Smooth muscle cell (in vitro differentiated cells): ENCODE measurements at regions not wholly inside any gene's neighbourhood (a gene's known extent, or its start where the extent isn't known, plus 50 kb on each side); places are given as distances from the start of the nearest gene placed in this dataset.

Source experiments
- DNase-seq: peaks from one replicate; lab custom pipeline; 2025; ENCODE audit not compliant: unreplicated experiment; lab: John Stamatoyannopoulos, UW
- H2AFZ ChIP-seq: fragments of 200-600 bp; sonication (generic); 2 replicates; pipeline ENCODE4 v1.6.0; 2016; ENCODE audit warnings: antibody characterized with exemption, low read depth, mild to moderate bottlenecking
- H3F3A ChIP-seq: fragments of 200-600 bp; sonication (generic); 2 replicates; pipeline ENCODE4 v1.6.0; 2017; ENCODE audit warnings: antibody characterized with exemption, low read depth
- H3K27ac ChIP-seq: fragments of 200-600 bp; sonication (generic); 2 replicates; pipeline ENCODE4 v1.5.1; 2016; ENCODE audit warnings: low read depth, mild to moderate bottlenecking
- H3K27me3 ChIP-seq: fragments of 200-600 bp; sonication (generic); 2 replicates; pipeline ENCODE4 v1.6.1; 2016; ENCODE audit warnings: low read depth, mild to moderate bottlenecking
- H3K36me3 ChIP-seq: fragments of 200-600 bp; sonication (generic); 2 replicates; pipeline ENCODE4 v1.5.1; 2016; ENCODE audit warnings: low read depth
- H3K4me1 ChIP-seq: fragments of 200-600 bp; sonication (generic); 2 replicates; pipeline ENCODE4 v1.5.1; 2016; ENCODE audit warnings: low read depth
- H3K4me2 ChIP-seq: fragments of 200-600 bp; sonication (generic); 2 replicates; pipeline ENCODE4 v1.6.0; 2016; ENCODE audit warnings: mild to moderate bottlenecking
- H3K4me3 ChIP-seq: fragments of 200-600 bp; sonication (generic); 2 replicates; pipeline ENCODE4 v1.5.1; 2016; ENCODE audit warnings: mild to moderate bottlenecking
- H3K79me2 ChIP-seq: fragments of 200-600 bp; sonication (generic); 2 replicates; pipeline ENCODE4 v1.6.0; 2016; ENCODE audit warnings: low read depth, mild to moderate bottlenecking
- H3K9ac ChIP-seq: fragments of 200-600 bp; sonication (generic); 2 replicates; pipeline ENCODE4 v1.6.0; 2016; ENCODE audit warnings: low read depth
- H3K9me3 ChIP-seq: fragments of 200-600 bp; sonication (generic); replicated peaks from 2 replicates; pipeline ENCODE4 v1.5.1; 2016; ENCODE audit warnings: low read depth
- H4K20me1 ChIP-seq: fragments of 200-600 bp; sonication (generic); 2 replicates; pipeline ENCODE4 v1.6.0; 2016; ENCODE audit warnings: low read depth
- CTCF ChIP-seq: fragments of 200-600 bp; sonication (generic); IDR thresholded peaks from 2 replicates; pipeline ENCODE4 v1.5.1; 2017; ENCODE audit warnings: borderline replicate concordance, mild to moderate bottlenecking, antibody characterized with exemption; ENCODE audit not compliant: insufficient read depth, poor library complexity, severe bottlenecking
- WGBS: methylation state at CpG from one replicate; pipeline ENCODE4 v1.1.7; 2016; ENCODE audit warnings: low lambda C conversion rate; 5-methylcytosine and 5-hydroxymethylcytosine counted together

DNA sequence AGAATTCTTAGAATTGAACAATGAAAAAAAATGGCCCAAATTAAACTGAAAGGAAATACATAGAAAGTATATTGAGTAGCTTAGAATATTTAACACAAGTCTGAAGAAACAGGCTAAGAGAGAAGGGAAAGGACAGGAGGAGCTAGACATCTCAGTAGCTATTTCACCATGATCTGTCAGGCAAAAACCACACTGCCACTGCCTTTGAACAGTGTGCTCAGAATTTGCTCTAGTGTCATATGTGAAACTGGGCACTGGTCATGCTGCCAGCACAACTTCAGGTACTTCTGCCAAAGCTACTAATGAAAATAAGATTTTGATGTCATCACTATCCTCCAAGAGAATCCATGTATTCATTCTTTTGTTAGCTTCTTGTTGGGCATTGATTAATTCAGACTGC, 1280.8 kb upstream of the PCDH20 start:
- H3K4me2 ChIP-seq = no peak overlapping the region
- no peak overlapping the region for H2AFZ ChIP-seq
- H3K27me3 ChIP-seq = no peaks in the 10 kb centered on the region
- TF ChIP-seq CTCF = no peak
- no peak overlapping the region for H3K27ac ChIP-seq
- no peak overlapping the region for H3K9ac ChIP-seq
- no peaks in the 10 kb centered on the region for H3K79me2 ChIP-seq
- no peaks in the 10 kb centered on the region for H3K4me1 ChIP-seq
- no peaks in the 10 kb centered on the region for H4K20me1 ChIP-seq
- H3K4me3 ChIP-seq = no peak overlapping the region
- no peaks in the 10 kb centered on the region for H3F3A ChIP-seq
- no peaks in the 10 kb centered on the region for H3K36me3 ChIP-seq
- no peaks in the 10 kb centered on the region for H3K9me3 ChIP-seq
- no peak for DNase-seq

- no peaks in the 10 kb centered on the region for H4K20me1 ChIP-seq
- no peak overlapping the region for H3K27ac ChIP-seq
- 87% methylated on average over 2 of the region's 2 CpGs for WGBS
- H3K4me2 ChIP-seq = no peak overlapping the region
- no peak overlapping the region for H2AFZ ChIP-seq
- no peak overlapping the region for H3K9ac ChIP-seq
- no peak overlapping the region for H3K4me3 ChIP-seq
- no peaks in the 10 kb centered on the region for H3F3A ChIP-seq
- no peaks in the 10 kb centered on the region for H3K27me3 ChIP-seq
- TF ChIP-seq CTCF = no peak
- no peaks in the 10 kb centered on the region for H3K36me3 ChIP-seq
- no peaks in the 10 kb centered on the region for H3K9me3 ChIP-seq
- H3K4me1 ChIP-seq = no peaks in the 10 kb centered on the region
- no peaks in the 10 kb centered on the region for H3K79me2 ChIP-seq
- DNase-seq = no peak
Measured at GRCh38 chr13:62687732-62688131, 1272.1 kb upstream of the PCDH20 start.

- Histone ChIP-seq H3K9me3 (no peaks in the 10 kb centered on the region), H3K4me1 (no peaks in the 10 kb centered on the region), H3K36me3 (no peaks in the 10 kb centered on the region), H3K79me2 (no peaks in the 10 kb centered on the region), H3K4me2 (no peak overlapping the region), H3K27ac (no peak overlapping the region), H4K20me1 (no peaks in the 10 kb centered on the region), H3K9ac (no peak overlapping the region), H3F3A (no peaks in the 10 kb centered on the region), H3K4me3 (no peak overlapping the region), H3K27me3 (no peaks in the 10 kb centered on the region), H2AFZ (no peak overlapping the region)
- WGBS = 94% methylated on average over 2 of the region's 2 CpGs
- DNase-seq = no peak
- TF ChIP-seq CTCF = no peak
Measured at GRCh38 chr13:62684359-62684758, 1268.7 kb upstream of the PCDH20 start.

DNA sequence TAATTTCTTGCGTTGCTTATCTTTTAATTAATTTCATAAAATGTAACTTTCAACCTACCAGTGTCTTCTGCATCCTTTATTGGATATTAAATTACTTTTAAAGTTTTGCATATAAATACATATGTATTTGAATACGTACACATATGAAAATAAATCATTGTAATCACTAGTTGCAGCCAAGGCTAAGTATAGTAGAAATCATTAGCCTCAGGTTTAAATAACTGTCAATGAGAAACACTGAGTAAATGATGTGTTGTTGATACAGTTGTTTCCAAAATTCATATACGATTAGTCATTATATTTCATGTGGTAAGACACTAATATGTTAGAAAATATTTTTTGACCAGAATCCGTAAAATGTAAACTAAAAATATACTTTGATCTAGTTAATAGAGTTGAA, 1267.1 kb upstream of the PCDH20 start:
- H3F3A ChIP-seq = no peaks in the 10 kb centered on the region
- no peaks in the 10 kb centered on the region for H3K4me1 ChIP-seq
- no peak for TF ChIP-seq CTCF
- H3K79me2 ChIP-seq = no peaks in the 10 kb centered on the region
- H3K27me3 ChIP-seq = no peaks in the 10 kb centered on the region
- H3K9me3 ChIP-seq = no peaks in the 10 kb centered on the region
- H3K4me3 ChIP-seq = no peak overlapping the region
- no peak overlapping the region for H3K4me2 ChIP-seq
- no peak overlapping the region for H3K27ac ChIP-seq
- H3K36me3 ChIP-seq = no peaks in the 10 kb centered on the region
- H4K20me1 ChIP-seq = no peaks in the 10 kb centered on the region
- no peak overlapping the region for H2AFZ ChIP-seq
- DNase-seq = no peak
- H3K9ac ChIP-seq = no peak overlapping the region
- WGBS = 87% methylated on average over 4 of the region's 4 CpGs
